A549 (cell line): ENCODE measurements at regions not wholly inside any gene's neighbourhood (a gene's known extent, or its start where the extent isn't known, plus 50 kb on each side); places are given as distances from the start of the nearest gene placed in this dataset.

Experiments
- ATAC-seq, 2 experiments: fragments of 200-7000 bp in 1 of 2; fragments of >200 bp in 1 of 2; cut with Nextera tagmentation in 1 of 2; cut with Tn5 transposase in 1 of 2; 3 replicates each; pipeline versions ENCODE4 v1.8.0 to v1.9.1; 2018 to 2020; ENCODE audit warnings: mild to moderate bottlenecking in 1 of 2, moderate library complexity in 1 of 2
- CTCF ChIA-PET: fragments of 300-600 bp; sonication (Branson Sonifier 250); formaldehyde crosslinking; extraction: SDS; loops from one replicate; lab custom pipeline; 2021; ENCODE audit warnings: antibody characterized with exemption, inconsistent platforms; lab: Yijun Ruan, JAX
- POLR2A ChIA-PET: fragments of 350-600 bp; formaldehyde crosslinking; extraction: SDS; loops from one replicate; lab custom pipeline; 2021; ENCODE audit warnings: antibody characterized with exemption, inconsistent platforms; lab: Yijun Ruan, JAX
- DNase-seq, 2 experiments: peaks; one replicate each; pipeline versions ENCODE4 v3.0.0 to v3.0.0-alpha.2; 2011 to 2016; ENCODE audit warnings: low read depth in 1 of 2, low spot score in 1 of 2
- FAIRE-seq: peaks from 2 replicates; lab custom pipeline; 2011; peaks lifted over from hg19 to GRCh38; lab: Jason Lieb, UNC
- H3K27ac ChIP-seq, 2 experiments: fragments of >200 bp; sonication (Bioruptor Twin); formaldehyde crosslinking; 3 replicates each; pipeline ENCODE4 v1.5.1; 2016 to 2017
- H3K4me1 ChIP-seq: fragments of >200 bp; sonication (Bioruptor Twin); formaldehyde crosslinking; 3 replicates; pipeline ENCODE4 v1.6.1; 2016
- H3K4me2 ChIP-seq: fragments of >200 bp; sonication (Bioruptor Twin); formaldehyde crosslinking; 3 replicates; pipeline ENCODE4 v1.6.1; 2016
- H3K4me3 ChIP-seq: fragments of >200 bp; sonication (Bioruptor Twin); formaldehyde crosslinking; 3 replicates; pipeline ENCODE4 v1.5.1; 2016
- H3K9me3 ChIP-seq: fragments of >200 bp; sonication (Bioruptor Twin); formaldehyde crosslinking; 3 replicates; pipeline ENCODE4 v1.6.1; 2016
- BHLHE40 ChIP-seq: IDR thresholded peaks from 2 replicates; pipeline ENCODE4 v1.6.1; 2012; ENCODE audit warnings: low read depth, low read length, inconsistent platforms
- CEBPB ChIP-seq, 2 experiments: fragments of >200 bp in 1 of 2; sonication (Bioruptor Twin) in 1 of 2; formaldehyde crosslinking in 1 of 2; IDR thresholded peaks; 2 replicates each; pipeline ENCODE4 v1.6.1; 2012 to 2016
- CHD4 ChIP-seq: fragments of 200-600 bp; sonication (generic); IDR thresholded peaks from 2 replicates; pipeline ENCODE4 v1.6.1; 2016; ENCODE audit warnings: antibody characterized with exemption, mild to moderate bottlenecking, borderline replicate concordance
- CTCF ChIP-seq: fragments of >200 bp; sonication (Bioruptor Twin); formaldehyde crosslinking; IDR thresholded peaks from 3 replicates; pipeline ENCODE4 v1.5.1; 2016
- EHMT2 ChIP-seq: fragments of 200-600 bp; sonication (generic); IDR thresholded peaks from 2 replicates; pipeline ENCODE4 v1.6.1; 2016; ENCODE audit warnings: antibody characterized with exemption, low read depth, mild to moderate bottlenecking, moderate library complexity
- EP300 ChIP-seq, 2 experiments: fragments of >200 bp; sonication (Bioruptor Twin); formaldehyde crosslinking; IDR thresholded peaks; 2 replicates in 1 of 2; 3 replicates in 1 of 2; pipeline ENCODE4 v1.6.1; 2016 to 2017
- FOSB ChIP-seq: fragments of 250-450 bp; sonication (Bioruptor Pico); IDR thresholded peaks from 2 replicates; pipeline ENCODE4 v1.5.0; 2020; ENCODE audit warnings: mild to moderate bottlenecking, moderate library complexity
- FOSL2 ChIP-seq, 2 experiments: fragments of 450-650 bp in 1 of 2; fragments of >200 bp in 1 of 2; sonication (Bioruptor Twin) in 1 of 2; formaldehyde crosslinking; IDR thresholded peaks; 2 replicates each; pipeline versions ENCODE4 v1.5.0 to v1.6.1; 2016 to 2020; ENCODE audit warnings: mild to moderate bottlenecking in 1 of 2, moderate library complexity in 1 of 2
- HDAC2 ChIP-seq: fragments of 200-600 bp; sonication (generic); IDR thresholded peaks from 2 replicates; pipeline ENCODE4 v1.6.1; 2016
- HES2 ChIP-seq: fragments of >200 bp; sonication (Bioruptor Twin); formaldehyde crosslinking; IDR thresholded peaks from 2 replicates; pipeline ENCODE4 v1.6.1; 2016
- HEYL ChIP-seq: fragments of 250-450 bp; sonication (Bioruptor Pico); IDR thresholded peaks from 2 replicates; pipeline ENCODE4 v1.8.0; 2021; ENCODE audit warnings: mild to moderate bottlenecking, moderate library complexity
- HOXA7 ChIP-seq: fragments of 250-450 bp; sonication (Bioruptor Pico); IDR thresholded peaks from 2 replicates; pipeline ENCODE4 v1.5.0; 2020; ENCODE audit warnings: mild to moderate bottlenecking, moderate library complexity
- HOXB13 ChIP-seq: fragments of 250-450 bp; sonication (Bioruptor Pico); IDR thresholded peaks from 2 replicates; pipeline ENCODE4 v1.5.0; 2020; ENCODE audit warnings: low read depth, mild to moderate bottlenecking, moderate library complexity
- KDM5A ChIP-seq: fragments of 200-600 bp; sonication (generic); IDR thresholded peaks from 2 replicates; pipeline ENCODE4 v1.6.1; 2016; ENCODE audit warnings: antibody characterized with exemption, mild to moderate bottlenecking
- MAFK ChIP-seq: fragments of 450-650 bp; IDR thresholded peaks from 2 replicates; pipeline ENCODE4 v1.6.1; 2014; ENCODE audit not compliant: partially characterized antibody
- MAX ChIP-seq: IDR thresholded peaks from 2 replicates; pipeline ENCODE4 v1.6.1; 2012
- NPAS2 ChIP-seq: fragments of 250-450 bp; sonication (Bioruptor Pico); IDR thresholded peaks from 2 replicates; pipeline ENCODE4 v1.8.0; 2022; ENCODE audit warnings: mild to moderate bottlenecking, moderate library complexity, borderline replicate concordance
- NR3C1 ChIP-seq: fragments of >200 bp; sonication (Bioruptor Twin); formaldehyde crosslinking; IDR thresholded peaks from 3 replicates; pipeline ENCODE4 v1.6.1; 2017
- PHF8 ChIP-seq: fragments of 200-600 bp; sonication (generic); IDR thresholded peaks from 2 replicates; pipeline ENCODE4 v1.6.1; 2016; ENCODE audit warnings: low read depth, mild to moderate bottlenecking, antibody characterized with exemption, moderate library complexity, borderline replicate concordance
- RAD21 ChIP-seq, 2 experiments: fragments of >200 bp in 1 of 2; sonication (Bioruptor Twin) in 1 of 2; formaldehyde crosslinking in 1 of 2; IDR thresholded peaks in 1 of 2; conservative IDR thresholded peaks in 1 of 2; 2 replicates in 1 of 2; 3 replicates in 1 of 2; pipeline ENCODE4 v1.6.1; 2012 to 2018; ENCODE audit warnings: inconsistent platforms in 1 of 2
- RARB ChIP-seq: fragments of 250-450 bp; sonication (Bioruptor Pico); IDR thresholded peaks from 2 replicates; pipeline ENCODE4 v1.8.0; 2021; ENCODE audit warnings: mild to moderate bottlenecking, moderate library complexity
- RCOR1 ChIP-seq: fragments of 150-350 bp; IDR thresholded peaks from 2 replicates; pipeline ENCODE4 v1.6.1; 2014; ENCODE audit warnings: antibody characterized with exemption, low read length, low read depth
- RNF2 ChIP-seq: fragments of 200-600 bp; sonication (generic); IDR thresholded peaks from 2 replicates; pipeline ENCODE4 v1.6.1; 2016; ENCODE audit warnings: low read depth, mild to moderate bottlenecking, antibody characterized with exemption, moderate library complexity, borderline replicate concordance
- SMC3 ChIP-seq: fragments of >200 bp; sonication (Bioruptor Twin); formaldehyde crosslinking; IDR thresholded peaks from 3 replicates; pipeline ENCODE4 v1.6.1; 2018; ENCODE audit warnings: inconsistent platforms
- TFCP2L1 ChIP-seq: fragments of 250-450 bp; sonication (Bioruptor Pico); IDR thresholded peaks from 2 replicates; pipeline ENCODE4 v1.5.0; 2021; ENCODE audit warnings: mild to moderate bottlenecking
- TP53 ChIP-seq: fragments of 250-450 bp; sonication (Bioruptor Pico); IDR thresholded peaks from 2 replicates; pipeline ENCODE4 v1.5.0; 2021; ENCODE audit warnings: mild to moderate bottlenecking, moderate library complexity
- WGBS: methylation state at CpG from one replicate; pipeline ENCODE4 v1.1.6; 2017; ENCODE audit errors: missing lambda C conversion rate; 5-methylcytosine and 5-hydroxymethylcytosine counted together
- TF ChIP-seq, protein P1 (sequence below): fragments of 450-650 bp; IDR thresholded peaks from 2 replicates; pipeline ENCODE4 v1.6.1; 2014; ENCODE audit warnings: antibody characterized with exemption
- TF ChIP-seq, protein P2 (sequence below): fragments of 150-350 bp; IDR thresholded peaks from 2 replicates; pipeline ENCODE4 v1.6.1; 2014; ENCODE audit warnings: low read depth, mild to moderate bottlenecking, low read length
- TF ChIP-seq, protein P3 (sequence below): fragments of 250-450 bp; sonication (Bioruptor Pico); IDR thresholded peaks from 2 replicates; pipeline ENCODE4 v1.5.0; 2021; ENCODE audit warnings: mild to moderate bottlenecking, moderate library complexity, borderline replicate concordance

DNA sequence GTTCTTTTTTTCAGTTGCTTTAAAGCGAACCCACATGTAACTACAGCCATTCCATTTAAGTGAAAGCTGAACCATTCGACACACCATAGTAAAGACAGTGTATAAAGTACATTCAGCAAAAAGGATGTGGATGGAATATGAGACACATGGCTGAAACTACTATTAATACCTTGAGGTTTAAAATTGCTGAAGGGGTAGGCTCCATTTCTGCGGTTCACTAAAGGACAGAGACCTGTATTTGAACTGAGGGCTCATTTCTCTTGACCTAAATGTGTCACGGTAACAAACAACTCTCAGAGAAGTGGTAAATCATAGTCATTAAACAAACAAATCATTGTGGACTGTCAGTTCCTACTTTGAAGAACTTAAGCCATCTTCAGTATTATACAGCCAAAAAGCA lies 1085.6 kb upstream of the TENM3 start:
- CTCF ChIA-PET: no interaction called here
- POLR2A ChIA-PET: no interaction called here
- Histone ChIP-seq H3K27ac (no peak overlapping the region), H3K4me2 (no peak overlapping the region), H3K9me3 (no peaks in the 10 kb centered on the region), H3K4me3 (no peak overlapping the region), H3K4me1 (no peaks in the 10 kb centered on the region)
- DNase-seq: no peak
- TF ChIP-seq, protein P1, sequence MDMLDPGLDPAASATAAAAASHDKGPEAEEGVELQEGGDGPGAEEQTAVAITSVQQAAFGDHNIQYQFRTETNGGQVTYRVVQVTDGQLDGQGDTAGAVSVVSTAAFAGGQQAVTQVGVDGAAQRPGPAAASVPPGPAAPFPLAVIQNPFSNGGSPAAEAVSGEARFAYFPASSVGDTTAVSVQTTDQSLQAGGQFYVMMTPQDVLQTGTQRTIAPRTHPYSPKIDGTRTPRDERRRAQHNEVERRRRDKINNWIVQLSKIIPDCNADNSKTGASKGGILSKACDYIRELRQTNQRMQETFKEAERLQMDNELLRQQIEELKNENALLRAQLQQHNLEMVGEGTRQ: no peak
- TF ChIP-seq FOSL2 (IDR thresholded peaks at IDR 0.05) (no peak), FOSL2 (CRISPR knock-in tag; IDR thresholded peaks at IDR 0.05) (no peak), RNF2 (no peak), HES2 (no peak), HOXA7 (no peak), RARB (no peak), MAX (no peak), HDAC2 (no peak), KDM5A (no peak), EHMT2 (no peak), CEBPB (IDR thresholded peaks at IDR 0.05) (no peak), FOSB (CRISPR knock-in tag) (no peak), HOXB13 (CRISPR knock-in tag) (no peak), MAFK (no peak), RAD21 (conservative IDR thresholded peaks at IDR 0.05 in 1 of 2, IDR thresholded peaks at IDR 0.05 in 1 of 2) (no peak), HEYL (CRISPR knock-in tag) (no peak), TP53 (CRISPR knock-in tag) (no peak), CTCF (no peak), CHD4 (no peak)
- TF ChIP-seq, protein P2, sequence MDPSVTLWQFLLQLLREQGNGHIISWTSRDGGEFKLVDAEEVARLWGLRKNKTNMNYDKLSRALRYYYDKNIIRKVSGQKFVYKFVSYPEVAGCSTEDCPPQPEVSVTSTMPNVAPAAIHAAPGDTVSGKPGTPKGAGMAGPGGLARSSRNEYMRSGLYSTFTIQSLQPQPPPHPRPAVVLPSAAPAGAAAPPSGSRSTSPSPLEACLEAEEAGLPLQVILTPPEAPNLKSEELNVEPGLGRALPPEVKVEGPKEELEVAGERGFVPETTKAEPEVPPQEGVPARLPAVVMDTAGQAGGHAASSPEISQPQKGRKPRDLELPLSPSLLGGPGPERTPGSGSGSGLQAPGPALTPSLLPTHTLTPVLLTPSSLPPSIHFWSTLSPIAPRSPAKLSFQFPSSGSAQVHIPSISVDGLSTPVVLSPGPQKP: no peak
- ATAC-seq: no peak
- no peak for FAIRE-seq
- 6% methylated on average over 4 of the region's 4 CpGs for WGBS

- Histone ChIP-seq H3K4me2 (no peak overlapping the region), H3K9me3 (no peaks in the 10 kb centered on the region), H3K4me3 (no peak overlapping the region), H3K4me1 (no peaks in the 10 kb centered on the region), H3K27ac (no peak overlapping the region)
- TF ChIP-seq NPAS2 (CRISPR knock-in tag) (no peak), HDAC2 (no peak), EP300 (IDR thresholded peaks at IDR 0.05) (no peak), BHLHE40 (no peak), FOSB (CRISPR knock-in tag) (no peak), NR3C1 (no peak), RCOR1 (no peak), PHF8 (no peak), CEBPB (IDR thresholded peaks at IDR 0.05) (no peak), SMC3 (no peak), TFCP2L1 (no peak), MAFK (no peak), EHMT2 (no peak)
- TF ChIP-seq, protein P3, sequence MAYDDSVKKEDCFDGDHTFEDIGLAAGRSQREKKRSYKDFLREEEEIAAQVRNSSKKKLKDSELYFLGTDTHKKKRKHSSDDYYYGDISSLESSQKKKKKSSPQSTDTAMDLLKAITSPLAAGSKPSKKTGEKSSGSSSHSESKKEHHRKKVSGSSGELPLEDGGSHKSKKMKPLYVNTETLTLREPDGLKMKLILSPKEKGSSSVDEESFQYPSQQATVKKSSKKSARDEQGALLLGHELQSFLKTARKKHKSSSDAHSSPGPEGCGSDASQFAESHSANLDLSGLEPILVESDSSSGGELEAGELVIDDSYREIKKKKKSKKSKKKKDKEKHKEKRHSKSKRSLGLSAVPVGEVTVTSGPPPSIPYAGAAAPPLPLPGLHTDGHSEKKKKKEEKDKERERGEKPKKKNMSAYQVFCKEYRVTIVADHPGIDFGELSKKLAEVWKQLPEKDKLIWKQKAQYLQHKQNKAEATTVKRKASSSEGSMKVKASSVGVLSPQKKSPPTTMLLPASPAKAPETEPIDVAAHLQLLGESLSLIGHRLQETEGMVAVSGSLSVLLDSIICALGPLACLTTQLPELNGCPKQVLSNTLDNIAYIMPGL (CRISPR knock-in tag): no peak
- TF ChIP-seq, protein P1: no peak
- ATAC-seq (no peak), FAIRE-seq (no peak), DNase-seq (no peak)
- WGBS: 36% methylated on average over 8 of the region's 8 CpGs
- ChIA-PET POLR2A (no interaction called here), CTCF (no interaction called here)
Observed at GRCh38 chr4:181158971-181159370, 1084.2 kb upstream of the TENM3 start.
